HG03354 (cell line): ENCODE measurements at regions not wholly inside any gene's neighbourhood (a gene's known extent, or its start where the extent isn't known, plus 50 kb on each side); places are given as distances from the start of the nearest gene placed in this dataset.
"Not testable (repeated sequence)": the region's sequence is repeated elsewhere in the genome, so short reads cannot be mapped to it uniquely, and the experiment has no call there.

ENCODE experiments used
- ATAC-seq: cut with Tn5 transposase; IDR thresholded peaks from one replicate; pipeline ENCODE4 v1.9.1; 2021; ENCODE audit warnings: mild to moderate bottlenecking; ENCODE audit not compliant: unreplicated experiment, poor library complexity, severe bottlenecking

GRCh38 chr20:25997367-25998038, 300.9 kb upstream of the ZNF337 start:
- not testable (repeated sequence) for ATAC-seq

GRCh38 chr20:25992146-25992545, 295.5 kb upstream of the ZNF337 start:
- no peak for ATAC-seq

GRCh38 chr20:25991756-25992130, 295.1 kb upstream of the ZNF337 start:
- ATAC-seq, result no peak

- no peak for ATAC-seq
Measured at GRCh38 chr20:25991051-25991755, 294.6 kb upstream of the ZNF337 start.

GRCh38 chr20:25989686-25990085, 293.0 kb upstream of the ZNF337 start:
- not testable (repeated sequence) for ATAC-seq

GRCh38 chr20:25989196-25989595, 292.5 kb upstream of the ZNF337 start:
- no peak for ATAC-seq

GRCh38 chr20:25987928-25988560, 291.4 kb upstream of the ZNF337 start:
- ATAC-seq, result not testable (repeated sequence)

- peak; percentile 98 for ATAC-seq
Measured at GRCh38 chr20:25987073-25987927, 290.6 kb upstream of the ZNF337 start.

- ATAC-seq, result no peak
Measured at GRCh38 chr20:25985597-25985996, 288.9 kb upstream of the ZNF337 start.

- ATAC-seq, result no peak
Measured at GRCh38 chr20:25984933-25985332, 288.3 kb upstream of the ZNF337 start.

GRCh38 chr20:25982701-25983100, 286.0 kb upstream of the ZNF337 start:
- not testable (repeated sequence) for ATAC-seq

- ATAC-seq, result not testable (repeated sequence)
Measured at GRCh38 chr20:25978450-25979190, 282.0 kb upstream of the ZNF337 start.

- ATAC-seq, result not testable (repeated sequence)
Measured at GRCh38 chr20:25975816-25976215, 279.2 kb upstream of the ZNF337 start.

- not testable (repeated sequence) for ATAC-seq
Measured at GRCh38 chr20:25965203-25965602, 268.6 kb upstream of the ZNF337 start.

GRCh38 chr20:25953876-25954275, 257.2 kb upstream of the ZNF337 start:
- ATAC-seq, result not testable (repeated sequence)

- ATAC-seq, result not testable (repeated sequence)
Measured at GRCh38 chr20:25935230-25935629, 238.6 kb upstream of the ZNF337 start.

- ATAC-seq, result not testable (repeated sequence)
Measured at GRCh38 chr20:25932806-25933205, 236.2 kb upstream of the ZNF337 start.

GRCh38 chr20:25932170-25932569, 235.5 kb upstream of the ZNF337 start:
- not testable (repeated sequence) for ATAC-seq

- ATAC-seq, result not testable (repeated sequence)
Measured at GRCh38 chr20:25902321-25902720, 205.7 kb upstream of the ZNF337 start.
